SU-DHL-6 (cell line): ENCODE measurements at regions not wholly inside any gene's neighbourhood (a gene's known extent, or its start where the extent isn't known, plus 50 kb on each side); places are given as distances from the start of the nearest gene placed in this dataset.

Experiments used
- H2AFZ ChIP-seq: fragments of 200-600 bp; sonication (generic); 2 replicates; pipeline ENCODE4 v1.6.1; 2014; ENCODE audit warnings: low read depth, mild to moderate bottlenecking, moderate library complexity, mixed read lengths, antibody characterized with exemption, low read length; ENCODE audit not compliant: severe bottlenecking
- H3F3A ChIP-seq: fragments of 200-600 bp; shearing (Covaris generic); 2 replicates; pipeline ENCODE4 v1.6.0; 2016; ENCODE audit warnings: antibody characterized with exemption, mild to moderate bottlenecking; ENCODE audit not compliant: insufficient read depth
- H3K27ac ChIP-seq: fragments of 200-600 bp; sonication (generic); 2 replicates; pipeline ENCODE4 v1.5.1; 2016; ENCODE audit warnings: low read depth, mild to moderate bottlenecking, low read length, moderate library complexity, mixed read lengths
- H3K27me3 ChIP-seq: fragments of 200-600 bp; sonication (generic), shearing (Covaris generic); 2 replicates; pipeline ENCODE4 v1.6.0; 2014; ENCODE audit warnings: mild to moderate bottlenecking, low read length
- H3K36me3 ChIP-seq: fragments of 200-600 bp; sonication (generic); 2 replicates; pipeline ENCODE4 v1.6.1; 2014; ENCODE audit warnings: mild to moderate bottlenecking, low read length, mixed read lengths
- H3K4me2 ChIP-seq: fragments of 300-600, 200-600 bp; shearing (Covaris generic), sonication (generic); 2 replicates; pipeline ENCODE4 v1.6.0; 2014; ENCODE audit warnings: low read length, low read depth, mild to moderate bottlenecking; ENCODE audit not compliant: poor library complexity, severe bottlenecking
- H3K4me3 ChIP-seq: fragments of 200-600 bp; sonication (generic); 2 replicates; pipeline ENCODE4 v1.5.1; 2014; ENCODE audit warnings: antibody characterized with exemption, low read length, mild to moderate bottlenecking, mixed read lengths; ENCODE audit not compliant: insufficient read depth, poor library complexity, severe bottlenecking
- H3K79me2 ChIP-seq: fragments of 200-600 bp; sonication (generic); 2 replicates; pipeline ENCODE4 v1.6.1; 2014; ENCODE audit warnings: mild to moderate bottlenecking, low read length, moderate library complexity; ENCODE audit not compliant: insufficient read depth
- H3K9ac ChIP-seq: fragments of 200-600 bp; sonication (generic); 2 replicates; pipeline ENCODE4 v1.7.0; 2014; ENCODE audit warnings: mild to moderate bottlenecking, low read length
- H3K9me2 ChIP-seq: fragments of 200-600 bp; sonication (generic); replicated peaks from 2 replicates; pipeline ENCODE4 v1.6.1; 2014; ENCODE audit warnings: low read length; ENCODE audit not compliant: insufficient read depth
- H3K9me3 ChIP-seq: fragments of 200-600 bp; sonication (generic); 2 replicates; pipeline ENCODE4 v1.6.1; 2014; ENCODE audit warnings: low read length, mixed read lengths; ENCODE audit not compliant: insufficient read depth
- H4K20me1 ChIP-seq: fragments of 200-600 bp; sonication (generic); 2 replicates; pipeline ENCODE4 v1.6.1; 2014; ENCODE audit warnings: low read depth, mild to moderate bottlenecking, antibody characterized with exemption, low read length, moderate library complexity, mixed read lengths
- EZH2phosphoT487 ChIP-seq: fragments of 200-600 bp; sonication (generic), shearing (Covaris generic); conservative IDR thresholded peaks from 2 replicates; pipeline ENCODE4 v1.6.1; 2018; ENCODE audit warnings: mild to moderate bottlenecking, antibody characterized with exemption, low read length, moderate library complexity, mixed read lengths
- TF ChIP-seq, protein P1 (sequence below): fragments of 200-600 bp; sonication (generic); IDR thresholded peaks from one replicate; pipeline ENCODE4 v1.5.1; 2017; ENCODE audit warnings: antibody characterized with exemption, mild to moderate bottlenecking, low read length, moderate library complexity; ENCODE audit not compliant: insufficient read depth, poor library complexity, severe bottlenecking

DNA sequence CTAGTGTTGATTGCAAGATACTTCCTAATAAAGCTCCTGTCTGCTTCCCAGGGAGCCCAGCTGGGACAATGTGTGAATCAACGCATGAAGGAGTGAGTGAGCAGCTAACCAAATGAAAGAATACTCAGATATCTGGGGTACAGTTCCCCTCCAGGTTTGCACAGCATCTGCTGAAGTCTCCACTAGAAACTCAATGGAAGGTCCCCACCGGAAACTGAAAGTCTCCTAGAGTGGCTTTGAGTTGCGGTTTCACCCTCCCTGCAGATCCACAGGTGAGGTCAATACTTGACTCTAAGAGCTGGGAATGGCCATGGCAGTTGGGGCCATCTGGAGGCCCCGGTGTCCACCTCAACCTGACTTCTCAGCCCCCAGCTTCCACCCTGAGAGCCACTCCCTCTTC lies 198.2 kb upstream of the MSX2 start:
- Histone ChIP-seq H3K4me2 (no peak overlapping the region), H3K27ac (no peak overlapping the region), H3F3A (no peaks in the 10 kb centered on the region), H3K9ac (no peak overlapping the region), H3K9me3 (no peaks in the 10 kb centered on the region), H3K36me3 (no peaks in the 10 kb centered on the region), H2AFZ (no peak overlapping the region), H3K79me2 (no peaks in the 10 kb centered on the region), H3K4me3 (no peak overlapping the region), H4K20me1 (no peaks in the 10 kb centered on the region), H3K27me3 (no peaks in the 10 kb centered on the region), H3K9me2 (no peaks in the 10 kb centered on the region)
- no peak for TF ChIP-seq EZH2phosphoT487
- TF ChIP-seq, protein P1, sequence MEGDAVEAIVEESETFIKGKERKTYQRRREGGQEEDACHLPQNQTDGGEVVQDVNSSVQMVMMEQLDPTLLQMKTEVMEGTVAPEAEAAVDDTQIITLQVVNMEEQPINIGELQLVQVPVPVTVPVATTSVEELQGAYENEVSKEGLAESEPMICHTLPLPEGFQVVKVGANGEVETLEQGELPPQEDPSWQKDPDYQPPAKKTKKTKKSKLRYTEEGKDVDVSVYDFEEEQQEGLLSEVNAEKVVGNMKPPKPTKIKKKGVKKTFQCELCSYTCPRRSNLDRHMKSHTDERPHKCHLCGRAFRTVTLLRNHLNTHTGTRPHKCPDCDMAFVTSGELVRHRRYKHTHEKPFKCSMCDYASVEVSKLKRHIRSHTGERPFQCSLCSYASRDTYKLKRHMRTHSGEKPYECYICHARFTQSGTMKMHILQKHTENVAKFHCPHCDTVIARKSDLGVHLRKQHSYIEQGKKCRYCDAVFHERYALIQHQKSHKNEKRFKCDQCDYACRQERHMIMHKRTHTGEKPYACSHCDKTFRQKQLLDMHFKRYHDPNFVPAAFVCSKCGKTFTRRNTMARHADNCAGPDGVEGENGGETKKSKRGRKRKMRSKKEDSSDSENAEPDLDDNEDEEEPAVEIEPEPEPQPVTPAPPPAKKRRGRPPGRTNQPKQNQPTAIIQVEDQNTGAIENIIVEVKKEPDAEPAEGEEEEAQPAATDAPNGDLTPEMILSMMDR = no peak

GRCh38 chr5:174527916-174528540 lies 196.4 kb upstream of the MSX2 start:
- Histone ChIP-seq H3K27me3 (no peaks in the 10 kb centered on the region), H3K9me3 (no peaks in the 10 kb centered on the region), H2AFZ (no peak overlapping the region), H3K79me2 (no peaks in the 10 kb centered on the region), H3K4me2 (no peak overlapping the region), H3K9ac (no peak overlapping the region), H3F3A (no peaks in the 10 kb centered on the region), H3K27ac (no peak overlapping the region), H4K20me1 (no peaks in the 10 kb centered on the region), H3K4me3 (no peak overlapping the region), H3K36me3 (no peaks in the 10 kb centered on the region), H3K9me2 (no peaks in the 10 kb centered on the region)
- TF ChIP-seq, protein P1 = no peak
- no peak for TF ChIP-seq EZH2phosphoT487

GRCh38 chr5:174528821-174529544 lies 195.4 kb upstream of the MSX2 start:
- no peaks in the 10 kb centered on the region for H3K27me3 ChIP-seq
- H3K9ac ChIP-seq = no peak overlapping the region
- H4K20me1 ChIP-seq = no peaks in the 10 kb centered on the region
- no peaks in the 10 kb centered on the region for H3F3A ChIP-seq
- H3K4me2 ChIP-seq = no peak overlapping the region
- H3K9me2 ChIP-seq = no peaks in the 10 kb centered on the region
- no peak overlapping the region for H3K4me3 ChIP-seq
- no peaks in the 10 kb centered on the region for H3K36me3 ChIP-seq
- H3K27ac ChIP-seq = no peak overlapping the region
- no peaks in the 10 kb centered on the region for H3K9me3 ChIP-seq
- H3K79me2 ChIP-seq = no peaks in the 10 kb centered on the region
- no peak overlapping the region for H2AFZ ChIP-seq
- no peak for TF ChIP-seq EZH2phosphoT487
- TF ChIP-seq, protein P1 = no peak
